ENCODE measurements at regions not wholly inside any gene's neighbourhood (a gene's known extent, or its start where the extent isn't known, plus 50 kb on each side); places are given as distances from the start of the nearest gene placed in this dataset.
A peak's percentile ranks its signal among the peaks of the same experiment; 100 is the strongest.
"Not testable (repeated sequence)": the region's sequence is repeated elsewhere in the genome, so short reads cannot be mapped to it uniquely, and the experiment has no call there.

DNA sequence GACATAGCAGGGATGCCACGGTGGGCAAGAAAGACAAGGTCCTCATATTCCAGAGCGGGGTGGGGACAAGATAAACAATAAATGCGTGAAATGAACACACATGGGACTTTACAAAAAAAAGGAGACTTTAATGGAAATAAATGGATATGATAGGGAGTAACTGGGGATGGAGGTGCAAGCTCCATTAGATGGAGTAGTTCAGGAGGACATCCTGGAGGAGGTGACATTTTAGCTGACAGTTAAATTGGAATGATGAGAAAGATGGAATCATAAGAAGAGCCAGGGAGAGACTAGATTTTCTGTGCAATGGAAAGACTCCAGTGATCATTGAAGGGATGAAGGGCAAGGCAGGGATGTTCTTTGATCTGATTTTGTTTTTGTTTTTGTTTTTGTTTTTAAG is 83.6 kb upstream of the MYL10 start:
- no peak for DNase-seq

- no peak for DNase-seq
Measured at GRCh38 chr7:101714097-101714496, 85.0 kb upstream of the MYL10 start.

- DNase-seq = no peak
Measured at GRCh38 chr7:101717628-101718357, 88.7 kb upstream of the MYL10 start.

- no peak for DNase-seq
Measured at GRCh38 chr7:101718363-101719122, 89.4 kb upstream of the MYL10 start.

- DNase-seq = no peak
Measured at GRCh38 chr7:101719123-101719470, 90.0 kb upstream of the MYL10 start.

DNA sequence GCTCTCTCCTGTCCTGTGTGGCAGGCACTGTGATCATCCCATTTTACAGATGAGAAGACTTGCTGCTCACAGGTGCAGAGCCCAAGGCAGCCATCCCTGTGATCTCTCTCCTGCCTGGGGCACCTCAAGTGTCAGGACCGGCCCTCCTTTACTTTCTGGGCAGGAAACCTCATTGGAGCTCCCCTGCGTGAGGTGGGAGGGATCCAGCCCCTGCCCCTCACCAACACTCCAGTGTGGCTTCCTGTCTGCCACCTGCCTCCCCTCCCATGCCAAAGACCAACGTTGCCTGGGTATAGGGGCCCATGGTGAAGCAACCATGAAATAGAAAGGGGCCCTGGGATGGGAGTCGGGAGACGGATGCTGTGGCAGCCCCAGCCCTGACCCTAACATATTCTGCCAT is 91.2 kb upstream of the MYL10 start:
- no peak for DNase-seq

DNA sequence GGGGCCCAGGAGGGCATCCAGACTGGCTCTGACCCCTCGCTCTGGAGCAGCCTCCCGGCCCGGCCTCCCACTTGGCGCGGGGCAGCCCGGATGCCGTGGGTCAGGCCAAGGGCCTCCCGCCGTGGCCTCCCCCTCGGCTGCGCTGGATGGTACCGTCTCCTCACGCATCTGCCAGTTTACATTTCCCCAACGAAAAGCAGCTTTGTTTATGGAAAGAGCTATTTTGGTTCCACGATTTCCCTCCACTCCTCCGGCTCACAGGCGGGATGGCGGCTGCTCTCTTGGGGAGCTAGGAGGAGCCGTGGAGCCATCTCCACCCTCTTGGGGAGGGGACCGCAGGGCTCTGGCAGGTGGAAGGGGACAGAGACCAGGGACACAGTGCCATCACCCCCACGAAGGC is 93.2 kb upstream of the MYL10 start:
- no peak for DNase-seq

DNA sequence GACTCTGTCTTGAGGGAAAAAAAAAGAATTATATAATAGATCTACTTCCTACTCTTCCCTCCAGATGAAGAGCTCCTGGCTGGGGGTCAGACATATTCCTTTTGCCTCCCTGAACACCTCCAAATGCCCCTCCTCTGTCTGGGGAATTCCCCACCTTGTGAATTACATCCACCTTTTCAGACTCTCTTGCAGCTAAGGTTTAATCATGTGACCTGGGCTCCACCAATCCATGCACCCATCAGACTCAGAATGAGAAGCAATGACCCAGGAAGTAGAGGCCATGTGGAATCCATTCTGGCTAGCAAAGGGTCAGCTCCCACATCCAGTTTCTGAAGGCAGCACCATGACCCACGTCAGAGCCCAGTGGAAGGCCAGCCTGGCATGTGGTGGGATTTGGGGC is 93.6 kb upstream of the CUX1 start:
- DNase-seq = no peak

GRCh38 chr7:101724957-101725356 is 92.5 kb upstream of the CUX1 start:
- DNase-seq = no peak

GRCh38 chr7:101725921-101726320 is 91.5 kb upstream of the CUX1 start:
- DNase-seq = no peak

- no peak for DNase-seq
Measured at GRCh38 chr7:101727184-101727583, 90.2 kb upstream of the CUX1 start.

- DNase-seq = no peak
Measured at GRCh38 chr7:101728128-101728527, 89.3 kb upstream of the CUX1 start.

DNA sequence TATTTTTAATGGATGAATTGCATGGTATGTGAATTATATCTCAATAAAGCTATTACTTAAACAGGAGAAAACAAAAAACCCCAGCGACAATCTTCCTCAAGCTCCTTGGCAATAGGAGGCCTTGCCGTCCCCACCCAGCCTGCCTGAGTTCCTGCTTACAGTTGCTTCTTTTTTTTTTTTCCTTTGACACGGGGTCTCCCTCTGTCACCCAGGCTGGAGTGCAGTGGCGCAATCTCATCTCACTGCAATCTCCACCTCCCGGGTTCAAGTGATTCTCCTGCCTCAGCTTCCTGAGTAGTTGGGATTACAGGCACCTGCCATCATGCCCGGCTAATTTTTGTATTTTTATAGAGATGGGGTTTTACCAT is 88.6 kb upstream of the CUX1 start:
- DNase-seq = not testable (repeated sequence)

DNA sequence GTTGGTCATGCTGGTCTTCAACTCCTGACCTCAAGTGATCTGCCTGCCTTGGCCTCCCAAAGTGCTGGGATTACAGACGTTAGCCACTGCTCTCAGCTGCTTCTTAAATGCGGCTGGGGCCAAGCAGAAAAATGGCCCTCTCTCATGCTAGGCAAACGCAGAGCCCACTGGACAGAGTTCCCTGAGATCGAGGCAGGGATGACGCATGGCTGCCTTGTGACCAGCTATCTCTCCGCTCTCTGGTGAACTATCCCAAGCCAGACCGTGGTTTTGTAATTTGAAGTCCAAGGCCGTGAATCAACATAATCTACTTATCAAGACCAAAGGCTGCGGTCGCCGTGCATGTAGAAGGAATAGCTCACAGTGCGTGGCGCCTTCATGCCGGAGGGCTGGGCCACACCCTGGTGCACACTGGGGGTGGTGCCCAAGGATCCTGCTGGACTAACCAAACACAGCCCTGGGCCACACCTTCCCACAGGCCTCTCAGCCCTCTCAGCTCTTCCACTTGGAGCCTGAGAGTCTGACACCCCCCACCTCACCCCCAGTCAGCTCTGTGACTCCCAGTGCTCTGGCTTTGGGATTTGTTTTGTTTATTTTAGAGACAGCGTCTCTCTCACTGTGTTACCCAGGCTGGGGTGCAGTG is 88.1 kb upstream of the CUX1 start:
- no peak for DNase-seq

DNA sequence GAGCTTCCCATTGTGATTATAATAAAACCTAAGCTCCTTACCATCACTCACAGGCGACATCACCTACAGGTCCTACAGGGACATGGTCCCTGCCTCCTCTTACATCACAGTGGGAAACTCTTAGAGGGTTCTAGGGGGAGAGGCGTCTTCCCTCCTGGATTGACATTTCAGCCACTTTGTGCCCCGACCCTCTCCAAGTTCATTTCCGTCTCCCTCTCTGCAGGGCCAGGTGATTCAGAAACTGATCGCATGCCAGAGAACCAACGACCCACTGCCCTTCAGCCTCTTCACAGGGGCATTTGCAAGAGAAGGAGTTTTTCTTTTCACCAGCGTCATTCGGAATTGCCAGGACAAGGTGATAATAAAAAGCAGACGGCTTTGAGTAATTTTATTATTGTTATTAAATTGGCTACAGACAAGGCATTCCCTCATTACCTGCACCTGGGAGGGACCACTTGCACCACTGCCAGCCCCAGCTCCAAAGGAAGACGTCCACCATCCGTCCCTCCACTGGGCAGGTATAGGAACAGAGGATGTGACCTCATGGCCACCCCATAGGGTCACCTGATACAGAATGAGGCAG is 85.8 kb upstream of the CUX1 start:
- no peak for DNase-seq

GRCh38 chr7:101733713-101734475 is 83.5 kb upstream of the CUX1 start:
- no peak for DNase-seq

- no peak for DNase-seq
Measured at GRCh38 chr7:101736084-101736483, 81.3 kb upstream of the CUX1 start.

GRCh38 chr7:101739775-101740398 is 77.5 kb upstream of the CUX1 start:
- DNase-seq = no peak

DNA sequence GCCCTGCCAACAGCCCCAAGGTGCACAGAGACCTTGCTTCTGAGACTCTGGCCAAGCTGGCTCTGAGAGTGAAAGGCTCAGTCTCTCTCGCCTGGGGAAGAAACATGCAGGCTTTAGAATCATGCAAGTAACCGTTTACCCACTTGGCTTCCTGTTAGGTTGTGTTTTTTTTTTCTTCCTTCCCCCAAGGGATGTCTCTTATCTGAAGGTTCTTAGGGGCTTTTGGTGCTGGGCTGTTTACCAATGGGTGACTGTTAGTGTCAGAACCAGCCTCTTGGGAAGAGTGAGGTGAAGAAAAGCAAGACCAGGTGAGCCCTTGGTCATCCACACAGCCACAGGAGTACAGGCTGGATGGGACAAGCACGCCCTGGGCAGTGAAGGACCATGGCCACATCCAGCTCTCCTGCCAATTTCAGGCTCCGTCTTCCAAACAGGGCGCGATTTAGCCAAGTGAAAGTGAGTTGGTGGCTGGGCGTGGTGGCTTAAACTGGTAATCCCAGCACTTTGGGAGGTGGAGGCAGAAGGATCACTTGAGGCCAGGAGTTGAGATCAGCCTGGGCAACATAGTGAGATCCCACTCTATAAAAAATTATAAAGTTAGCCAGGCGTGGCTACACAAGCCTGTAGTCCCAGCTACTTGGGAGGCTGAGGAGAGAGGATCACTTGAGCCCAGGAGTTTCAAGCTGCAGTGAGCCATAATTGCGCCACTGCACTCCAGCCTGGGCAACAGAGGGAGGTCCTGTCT is 76.3 kb upstream of the CUX1 start:
- no peak for DNase-seq

DNA sequence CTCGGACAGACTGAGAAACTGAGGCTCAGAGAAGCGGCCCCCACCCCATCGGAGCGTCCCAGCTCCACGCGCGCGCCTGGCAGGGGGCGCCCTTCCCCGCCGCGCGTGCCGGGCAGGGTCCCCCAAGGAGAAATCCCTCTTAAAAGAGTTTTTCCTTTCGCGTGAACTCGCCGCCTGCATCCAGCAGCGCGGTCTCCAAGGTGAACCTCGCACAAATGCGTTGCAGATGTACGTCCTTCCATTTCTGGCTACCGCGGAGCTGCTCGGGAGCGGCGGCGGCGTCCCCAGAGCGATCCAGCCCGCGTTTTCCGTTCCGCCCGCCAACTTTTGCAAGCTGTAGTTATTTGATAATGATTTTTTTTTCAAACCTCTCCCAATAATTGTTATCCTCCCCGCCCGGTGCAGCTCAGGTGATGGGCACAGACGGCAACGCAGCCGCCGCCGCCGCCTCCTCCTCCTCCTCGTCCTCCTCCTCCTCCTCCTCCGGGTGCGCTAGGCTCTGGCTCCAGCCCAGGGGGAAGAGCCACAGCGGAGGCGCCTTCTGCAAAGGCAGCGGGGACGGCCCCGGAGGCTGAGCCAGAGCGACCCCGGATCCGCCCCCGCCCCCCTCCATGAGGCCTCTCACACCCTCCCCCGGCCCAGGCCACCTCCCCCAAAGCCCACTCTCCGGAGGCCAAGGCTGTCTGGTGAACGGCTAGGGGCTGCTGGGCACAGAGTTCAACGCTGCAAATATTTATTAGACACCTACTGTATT is 74.0 kb upstream of the CUX1 start:
- DNase-seq = peak; percentile 32

- DNase-seq = no peak
Measured at GRCh38 chr7:101743995-101744360, 73.4 kb upstream of the CUX1 start.
